ENCODE measurements at regions not wholly inside any gene's neighbourhood (a gene's known extent, or its start where the extent isn't known, plus 50 kb on each side); places are given as distances from the start of the nearest gene placed in this dataset.

DNA sequence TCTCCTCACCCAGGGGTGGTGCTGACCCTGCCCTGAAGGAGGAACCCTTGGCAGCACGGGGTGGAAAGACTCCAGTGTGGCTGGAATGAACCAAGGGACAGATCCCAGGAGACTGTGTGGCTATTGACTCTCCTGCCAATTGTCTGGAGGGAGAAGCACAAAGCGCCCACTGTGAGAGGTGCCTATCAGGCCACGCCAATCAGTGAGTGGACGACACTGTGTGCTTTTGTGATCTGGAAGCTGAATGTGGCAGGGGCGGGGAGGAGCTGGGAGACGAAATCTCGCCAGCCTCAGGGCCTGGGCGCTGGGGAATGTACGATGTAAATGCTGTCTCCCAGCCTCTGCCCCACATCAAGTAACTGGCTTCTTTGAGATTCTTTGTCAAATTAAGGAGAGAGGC is 167.1 kb downstream of the ZBTB18 start:
- Histone ChIP-seq H3K4me1 (replicated peaks in 1 of 2) (no peaks in the 10 kb centered on the region), H3K27ac (no peak overlapping the region), H3K9me3 (replicated peaks in 1 of 3) (no peaks in the 10 kb centered on the region), H3K36me3 (replicated peaks in 1 of 2) (no peaks in the 10 kb centered on the region), H3K27me3 (no peaks in the 10 kb centered on the region), H3K4me3 (no peak overlapping the region)
- WGBS, 4 donors: 85 to 98% (median 88%) methylated on average over 5 to 9 of the region's 9 CpGs
- no peak for DNase-seq
- intact Hi-C loops (cut with DNase I): no loop called here
- TF ChIP-seq POLR2A (IDR thresholded peaks at IDR 0.05): no peak
- TF ChIP-seq, protein P1, sequence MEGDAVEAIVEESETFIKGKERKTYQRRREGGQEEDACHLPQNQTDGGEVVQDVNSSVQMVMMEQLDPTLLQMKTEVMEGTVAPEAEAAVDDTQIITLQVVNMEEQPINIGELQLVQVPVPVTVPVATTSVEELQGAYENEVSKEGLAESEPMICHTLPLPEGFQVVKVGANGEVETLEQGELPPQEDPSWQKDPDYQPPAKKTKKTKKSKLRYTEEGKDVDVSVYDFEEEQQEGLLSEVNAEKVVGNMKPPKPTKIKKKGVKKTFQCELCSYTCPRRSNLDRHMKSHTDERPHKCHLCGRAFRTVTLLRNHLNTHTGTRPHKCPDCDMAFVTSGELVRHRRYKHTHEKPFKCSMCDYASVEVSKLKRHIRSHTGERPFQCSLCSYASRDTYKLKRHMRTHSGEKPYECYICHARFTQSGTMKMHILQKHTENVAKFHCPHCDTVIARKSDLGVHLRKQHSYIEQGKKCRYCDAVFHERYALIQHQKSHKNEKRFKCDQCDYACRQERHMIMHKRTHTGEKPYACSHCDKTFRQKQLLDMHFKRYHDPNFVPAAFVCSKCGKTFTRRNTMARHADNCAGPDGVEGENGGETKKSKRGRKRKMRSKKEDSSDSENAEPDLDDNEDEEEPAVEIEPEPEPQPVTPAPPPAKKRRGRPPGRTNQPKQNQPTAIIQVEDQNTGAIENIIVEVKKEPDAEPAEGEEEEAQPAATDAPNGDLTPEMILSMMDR (IDR thresholded peaks at IDR 0.05): no peak

DNA sequence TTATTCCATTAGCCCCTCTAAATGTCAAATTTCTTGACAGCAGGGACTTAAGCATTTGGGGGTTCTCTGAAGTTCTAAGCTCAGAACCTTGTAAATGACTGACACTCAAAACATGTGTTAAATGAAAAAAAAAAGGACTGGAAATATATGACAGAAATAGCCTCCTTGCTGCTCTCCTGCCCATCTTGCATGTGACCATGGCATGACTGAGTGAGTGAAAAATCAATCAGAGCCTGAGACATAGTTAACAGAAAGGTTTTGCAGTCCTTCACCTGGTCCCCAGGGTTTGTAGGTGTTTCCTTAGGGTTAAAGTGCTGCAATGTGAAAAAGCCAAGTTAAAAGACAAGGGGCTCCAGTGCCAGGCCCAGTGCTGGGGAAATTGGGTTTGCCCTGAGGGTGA is 168.1 kb downstream of the ZBTB18 start:
- intact Hi-C loops (cut with DNase I): no loop called here
- TF ChIP-seq, protein P1 (IDR thresholded peaks at IDR 0.05): no peak
- no peak for TF ChIP-seq POLR2A (IDR thresholded peaks at IDR 0.05)

DNA sequence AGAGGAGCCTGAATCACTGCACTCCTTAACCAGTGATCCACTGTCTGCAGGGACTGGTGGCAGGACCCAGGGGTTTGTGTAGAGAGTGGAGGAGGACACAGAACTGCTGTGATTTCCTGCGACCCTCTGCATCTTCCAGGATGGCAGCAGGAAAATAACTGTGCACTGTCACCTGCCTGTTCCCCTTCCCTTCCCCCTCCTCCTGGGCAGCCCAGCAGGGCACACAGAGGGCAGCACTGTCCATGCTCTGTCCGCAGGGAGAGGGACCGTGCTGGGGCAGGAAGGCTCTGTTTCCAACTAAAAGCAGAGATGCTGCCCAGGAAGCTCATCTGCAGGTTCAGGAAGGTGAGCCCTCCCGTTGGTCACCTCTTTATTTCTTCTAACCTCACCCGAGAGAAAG is 168.7 kb downstream of the ZBTB18 start:
- no peak for DNase-seq
- 56 to 71% (median 64%) methylated on average over 3 to 5 of the region's 5 CpGs for WGBS, 4 donors
- no peak for TF ChIP-seq POLR2A (IDR thresholded peaks at IDR 0.05)
- TF ChIP-seq, protein P1 (IDR thresholded peaks at IDR 0.05): no peak
- Histone ChIP-seq H3K9me3 (replicated peaks in 1 of 3) (no peaks in the 10 kb centered on the region), H3K36me3 (replicated peaks in 1 of 2) (no peaks in the 10 kb centered on the region), H3K27ac (no peak overlapping the region), H3K27me3 (no peaks in the 10 kb centered on the region), H3K4me3 (no peak overlapping the region), H3K4me1 (replicated peaks in 1 of 2) (no peaks in the 10 kb centered on the region)
- intact Hi-C loops (cut with DNase I): no loop called here

More for the DNA sequence above, 168.1 kb downstream of the ZBTB18 start:
- Histone ChIP-seq H3K4me3 (no peak overlapping the region), H3K9me3 (replicated peaks in 1 of 3) (no peaks in the 10 kb centered on the region), H3K36me3 (replicated peaks in 1 of 2) (no peaks in the 10 kb centered on the region), H3K27me3 (no peaks in the 10 kb centered on the region), H3K27ac (no peak overlapping the region), H3K4me1 (replicated peaks in 1 of 2) (no peaks in the 10 kb centered on the region)
- no peak for DNase-seq

DNA sequence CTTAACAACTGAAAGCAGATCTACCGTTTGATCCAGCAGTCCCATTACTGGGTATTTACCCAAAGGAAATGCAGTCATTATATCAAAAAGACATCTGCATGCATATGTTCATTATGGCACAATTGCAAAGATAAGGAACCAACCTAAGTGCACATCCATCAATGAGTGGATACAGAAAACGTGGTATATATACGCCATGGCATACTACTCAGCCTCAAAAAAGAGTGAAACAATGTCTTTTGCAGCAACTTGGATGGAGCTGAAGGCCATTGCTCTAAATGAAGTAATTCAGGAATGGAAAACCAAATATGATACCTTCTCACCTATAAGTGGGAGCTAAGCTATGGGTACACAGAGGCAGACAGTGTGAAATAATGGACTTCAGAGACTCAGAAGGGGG is 169.3 kb downstream of the ZBTB18 start:
- H3K4me3 ChIP-seq: no peak overlapping the region
- H3K36me3 ChIP-seq (replicated peaks in 1 of 2): no peaks in the 10 kb centered on the region
- 56 to 63% (median 60%) methylated on average over 3 of the region's 3 CpGs for WGBS, 4 donors
- no peak for TF ChIP-seq POLR2A (IDR thresholded peaks at IDR 0.05)
- TF ChIP-seq, protein P1 (IDR thresholded peaks at IDR 0.05): no peak
- no peaks in the 10 kb centered on the region for H3K4me1 ChIP-seq (replicated peaks in 1 of 2)
- no peaks in the 10 kb centered on the region for H3K9me3 ChIP-seq (replicated peaks in 1 of 3)
- H3K27ac ChIP-seq: no peak overlapping the region
- intact Hi-C loops (cut with DNase I): no loop called here
- H3K27me3 ChIP-seq: no peaks in the 10 kb centered on the region
- no peak for DNase-seq
